ENCODE measurements at regions not wholly inside any gene's neighbourhood (a gene's known extent, or its start where the extent isn't known, plus 50 kb on each side); places are given as distances from the start of the nearest gene placed in this dataset.

- TF ChIP-seq CTCF (IDR thresholded peaks at IDR 0.05) (no peak), EP300 (IDR thresholded peaks at IDR 0.05; ENCODE audit: low read depth) (no peak), POLR2AphosphoS5 (IDR thresholded peaks at IDR 0.05) (no peak)
These were observed 256.7 kb downstream of the TUSC1 start for GRCh38 chr9:25421560-25421959.

Data from transverse colon (tissue), 4 donors.